A673 (cell line): ENCODE measurements at regions not wholly inside any gene's neighbourhood (a gene's known extent, or its start where the extent isn't known, plus 50 kb on each side); places are given as distances from the start of the nearest gene placed in this dataset.

Experiments
- EZH2 ChIP-seq: fragments of 200-600 bp; sonication (generic); IDR thresholded peaks from 2 replicates; pipeline ENCODE4 v1.6.1; 2017; ENCODE audit warnings: borderline replicate concordance, low read depth, mild to moderate bottlenecking, mixed read lengths, antibody characterized with exemption, low read length; ENCODE audit not compliant: poor library complexity, severe bottlenecking
- TF ChIP-seq, protein P1 (sequence below): fragments of 300-800, 200-600 bp; sonication (generic); conservative IDR thresholded peaks from 2 replicates; pipeline ENCODE4 v1.5.1; 2017; ENCODE audit warnings: low read depth, mild to moderate bottlenecking, antibody characterized with exemption, low read length, moderate library complexity, mixed read lengths

DNA sequence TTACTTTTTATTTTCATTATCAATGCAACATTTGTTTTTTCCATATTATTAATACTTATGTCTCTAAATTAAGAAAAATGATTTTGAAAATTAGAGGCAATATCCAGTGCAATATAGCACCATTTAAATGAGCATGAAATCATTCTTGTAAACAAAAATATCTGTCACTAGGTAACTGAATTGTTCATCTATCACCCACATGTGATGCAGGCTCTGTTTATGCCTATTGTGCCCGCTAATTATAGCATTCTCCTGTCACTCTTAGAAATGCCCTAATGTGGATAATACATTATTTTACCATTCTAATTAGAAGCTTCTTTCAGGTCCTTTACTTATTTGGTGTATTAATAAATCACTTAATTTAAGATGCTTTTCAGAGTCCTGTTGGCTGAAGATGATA is 1332.4 kb downstream of the AACS start:
- TF ChIP-seq, protein P1, sequence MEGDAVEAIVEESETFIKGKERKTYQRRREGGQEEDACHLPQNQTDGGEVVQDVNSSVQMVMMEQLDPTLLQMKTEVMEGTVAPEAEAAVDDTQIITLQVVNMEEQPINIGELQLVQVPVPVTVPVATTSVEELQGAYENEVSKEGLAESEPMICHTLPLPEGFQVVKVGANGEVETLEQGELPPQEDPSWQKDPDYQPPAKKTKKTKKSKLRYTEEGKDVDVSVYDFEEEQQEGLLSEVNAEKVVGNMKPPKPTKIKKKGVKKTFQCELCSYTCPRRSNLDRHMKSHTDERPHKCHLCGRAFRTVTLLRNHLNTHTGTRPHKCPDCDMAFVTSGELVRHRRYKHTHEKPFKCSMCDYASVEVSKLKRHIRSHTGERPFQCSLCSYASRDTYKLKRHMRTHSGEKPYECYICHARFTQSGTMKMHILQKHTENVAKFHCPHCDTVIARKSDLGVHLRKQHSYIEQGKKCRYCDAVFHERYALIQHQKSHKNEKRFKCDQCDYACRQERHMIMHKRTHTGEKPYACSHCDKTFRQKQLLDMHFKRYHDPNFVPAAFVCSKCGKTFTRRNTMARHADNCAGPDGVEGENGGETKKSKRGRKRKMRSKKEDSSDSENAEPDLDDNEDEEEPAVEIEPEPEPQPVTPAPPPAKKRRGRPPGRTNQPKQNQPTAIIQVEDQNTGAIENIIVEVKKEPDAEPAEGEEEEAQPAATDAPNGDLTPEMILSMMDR = no peak
- TF ChIP-seq EZH2 = no peak
